OCI-LY1 (cell line): ENCODE measurements at regions not wholly inside any gene's neighbourhood (a gene's known extent, or its start where the extent isn't known, plus 50 kb on each side); places are given as distances from the start of the nearest gene placed in this dataset.

ENCODE experiments used
- EZH2 ChIP-seq: fragments of 200-600 bp; sonication (generic), shearing (Covaris generic); IDR thresholded peaks from 2 replicates; pipeline ENCODE4 v1.8.0; 2017; ENCODE audit warnings: borderline replicate concordance, mixed run types, mild to moderate bottlenecking, antibody characterized with exemption, low read length, moderate library complexity, mixed read lengths
- TF ChIP-seq, protein P1 (sequence below): fragments of 200-600 bp; sonication (generic), shearing (Covaris generic); IDR thresholded peaks from 2 replicates; pipeline ENCODE4 v1.5.1; 2017; ENCODE audit warnings: mild to moderate bottlenecking, antibody characterized with exemption, low read length, moderate library complexity, mixed read lengths

DNA sequence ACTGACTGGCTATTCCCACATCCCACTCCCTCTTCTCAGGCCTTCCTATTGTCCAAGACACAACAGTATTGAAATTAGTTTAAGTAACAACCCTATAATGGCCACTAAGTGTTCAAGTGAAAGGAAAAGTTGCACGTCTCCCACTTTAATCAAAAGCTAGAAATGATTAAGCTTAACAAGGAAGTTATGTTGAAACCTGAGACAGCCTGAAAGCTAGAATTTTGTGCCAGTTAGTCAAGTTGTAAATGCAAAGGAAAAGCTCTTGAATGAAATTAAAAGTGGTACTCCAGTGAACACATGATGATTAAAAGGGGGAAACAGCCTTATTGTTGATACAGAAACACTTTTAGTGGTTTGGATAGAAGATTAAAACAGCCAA lies 332.7 kb downstream of the CASP12 start:
- TF ChIP-seq, protein P1, sequence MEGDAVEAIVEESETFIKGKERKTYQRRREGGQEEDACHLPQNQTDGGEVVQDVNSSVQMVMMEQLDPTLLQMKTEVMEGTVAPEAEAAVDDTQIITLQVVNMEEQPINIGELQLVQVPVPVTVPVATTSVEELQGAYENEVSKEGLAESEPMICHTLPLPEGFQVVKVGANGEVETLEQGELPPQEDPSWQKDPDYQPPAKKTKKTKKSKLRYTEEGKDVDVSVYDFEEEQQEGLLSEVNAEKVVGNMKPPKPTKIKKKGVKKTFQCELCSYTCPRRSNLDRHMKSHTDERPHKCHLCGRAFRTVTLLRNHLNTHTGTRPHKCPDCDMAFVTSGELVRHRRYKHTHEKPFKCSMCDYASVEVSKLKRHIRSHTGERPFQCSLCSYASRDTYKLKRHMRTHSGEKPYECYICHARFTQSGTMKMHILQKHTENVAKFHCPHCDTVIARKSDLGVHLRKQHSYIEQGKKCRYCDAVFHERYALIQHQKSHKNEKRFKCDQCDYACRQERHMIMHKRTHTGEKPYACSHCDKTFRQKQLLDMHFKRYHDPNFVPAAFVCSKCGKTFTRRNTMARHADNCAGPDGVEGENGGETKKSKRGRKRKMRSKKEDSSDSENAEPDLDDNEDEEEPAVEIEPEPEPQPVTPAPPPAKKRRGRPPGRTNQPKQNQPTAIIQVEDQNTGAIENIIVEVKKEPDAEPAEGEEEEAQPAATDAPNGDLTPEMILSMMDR = no peak
- TF ChIP-seq EZH2 = no peak
